Stomach (tissue), 8 donors: ENCODE measurements at regions not wholly inside any gene's neighbourhood (a gene's known extent, or its start where the extent isn't known, plus 50 kb on each side); places are given as distances from the start of the nearest gene placed in this dataset.

Experiments
- DNase-seq, 2 donors: peaks; one replicate each; pipeline versions ENCODE4 v3.0.0 to v3.0.0-alpha.2; 2013 to 2019
- H3K27ac ChIP-seq, 5 donors: fragments of 200-600 bp in 4 of 5; sonication (generic) in 4 of 5; one replicate each; pipeline ENCODE4 v1.5.1; 2013 to 2019; ENCODE audit warnings: mild to moderate bottlenecking in 1 of 5, moderate library complexity in 1 of 5
- H3K27me3 ChIP-seq, 3 donors: fragments of 200-600 bp; sonication (generic); one replicate each; pipeline ENCODE4 v1.5.1; 2017 to 2019; ENCODE audit warnings: mixed run types in 1 of 3
- H3K36me3 ChIP-seq, 4 donors: fragments of 200-600 bp; sonication (generic); 1 replicate in 3 of 4; 2 replicates in 1 of 4; pipeline ENCODE4 v1.5.1; 2016 to 2019
- H3K4me1 ChIP-seq, 4 donors: fragments of 200-600 bp; sonication (generic); one replicate each; pipeline ENCODE4 v1.5.1; 2016 to 2019
- H3K4me3 ChIP-seq, 4 donors: fragments of 200-600 bp; sonication (generic) in 3 of 4; one replicate each; pipeline ENCODE4 v1.5.1; 2016 to 2019; ENCODE audit warnings: mild to moderate bottlenecking in 1 of 4
- H3K9me3 ChIP-seq, 4 donors: fragments of 200-600 bp; sonication (generic); one replicate each; pipeline ENCODE4 v1.5.1; 2016 to 2019
- EP300 ChIP-seq: sonication (generic); formaldehyde crosslinking; IDR thresholded peaks from one replicate; pipeline ENCODE4 v1.6.1; 2017; ENCODE audit warnings: antibody characterized with exemption
- POLR2A ChIP-seq, 4 donors: fragments of 450-650 bp; IDR thresholded peaks; one replicate each; pipeline ENCODE4 v1.6.1; 2016; ENCODE audit warnings: antibody characterized with exemption in 4 of 4, control low read depth in 2 of 4, mild to moderate bottlenecking in 1 of 4, moderate library complexity in 1 of 4
- POLR2AphosphoS5 ChIP-seq, 3 donors: sonication (generic); formaldehyde crosslinking; IDR thresholded peaks; one replicate each; pipeline ENCODE4 v1.6.1; 2016; ENCODE audit warnings: antibody characterized with exemption in 3 of 3
- WGBS, 5 donors: extraction: QIAGEN DNeasy Blood & Tissue Kit in 3 of 5; methylation state at CpG; one replicate each; pipeline versions ENCODE4 v1.1.5 to v1.1.7; 2013 to 2018; 5-methylcytosine and 5-hydroxymethylcytosine counted together
- intact Hi-C: fragments of 100-400 bp; cut with DNase I; formaldehyde crosslinking; loops from one replicate; pipeline ENCODE4 v1.15.1; 2023; ENCODE audit warnings: low total_unique reads
- TF ChIP-seq, protein P1 (sequence below), 7 experiments: fragments of 450-650 bp in 4 of 7; fragments of 200-600 bp in 3 of 7; sonication (generic) in 3 of 7; IDR thresholded peaks; one replicate each; pipeline ENCODE4 v1.5.1; 2016 to 2019; ENCODE audit warnings: antibody characterized with exemption in 7 of 7, control low read depth in 2 of 7, mild to moderate bottlenecking in 1 of 7
- donor health status: healthy with polysubstance abuse.
- donor health status: Bipolar disorder and iron deficiency.
- donor health status: healthy.

DNA sequence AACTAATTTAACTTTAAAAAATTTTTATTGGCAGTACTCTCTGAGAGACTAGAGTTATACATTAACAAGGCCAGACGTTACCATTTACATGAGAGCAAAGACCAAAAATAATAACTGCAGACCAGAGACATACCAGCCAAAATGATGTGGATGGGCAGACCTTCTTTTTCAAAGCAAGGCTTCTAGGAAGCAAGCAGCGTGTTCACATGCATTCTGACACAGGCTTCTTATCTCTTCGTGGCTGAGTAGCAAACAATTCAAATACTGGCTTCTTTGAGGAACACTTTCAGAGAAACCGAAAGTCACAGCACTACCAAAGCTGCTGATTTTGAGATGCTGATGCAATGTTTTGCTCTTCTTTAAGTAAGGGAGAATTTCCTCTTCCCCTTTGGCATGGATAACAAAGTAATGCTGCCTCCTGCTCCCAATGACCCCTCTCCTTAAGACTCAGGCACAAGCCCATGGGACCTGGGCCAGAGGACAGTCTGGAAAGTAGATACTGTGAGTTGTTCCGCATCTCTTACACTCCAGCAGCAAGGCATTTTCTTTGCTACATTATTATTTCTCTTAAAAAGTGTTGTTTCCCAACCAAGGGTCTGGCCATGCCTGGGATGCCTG is 181.9 kb downstream of the MREG start:
- DNase-seq = peak in 1 of 2 donors; percentile 62

DNA sequence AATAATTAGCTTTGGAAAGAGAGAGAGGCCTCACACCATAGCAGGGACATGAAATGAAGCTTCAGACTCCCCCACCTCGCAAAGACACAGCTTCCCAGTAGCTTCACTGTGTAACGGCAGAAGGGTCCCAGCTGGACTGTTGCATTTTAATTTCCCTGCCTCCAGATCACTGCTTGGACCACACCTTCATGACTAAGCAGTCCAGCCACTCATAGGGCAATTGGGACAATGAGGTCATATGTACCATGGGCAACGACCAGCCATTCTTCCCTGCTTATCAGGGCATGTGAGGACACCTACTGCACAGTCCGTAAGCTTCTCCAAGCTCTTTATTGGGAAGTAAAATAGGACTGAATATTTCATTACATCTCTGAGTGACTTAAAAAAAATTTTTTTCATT is 183.0 kb downstream of the MREG start:
- H3K36me3 ChIP-seq = no peaks in the 10 kb centered on the region
- intact Hi-C loops = no loop called here
- TF ChIP-seq EP300 = no peak
- TF ChIP-seq, protein P1, sequence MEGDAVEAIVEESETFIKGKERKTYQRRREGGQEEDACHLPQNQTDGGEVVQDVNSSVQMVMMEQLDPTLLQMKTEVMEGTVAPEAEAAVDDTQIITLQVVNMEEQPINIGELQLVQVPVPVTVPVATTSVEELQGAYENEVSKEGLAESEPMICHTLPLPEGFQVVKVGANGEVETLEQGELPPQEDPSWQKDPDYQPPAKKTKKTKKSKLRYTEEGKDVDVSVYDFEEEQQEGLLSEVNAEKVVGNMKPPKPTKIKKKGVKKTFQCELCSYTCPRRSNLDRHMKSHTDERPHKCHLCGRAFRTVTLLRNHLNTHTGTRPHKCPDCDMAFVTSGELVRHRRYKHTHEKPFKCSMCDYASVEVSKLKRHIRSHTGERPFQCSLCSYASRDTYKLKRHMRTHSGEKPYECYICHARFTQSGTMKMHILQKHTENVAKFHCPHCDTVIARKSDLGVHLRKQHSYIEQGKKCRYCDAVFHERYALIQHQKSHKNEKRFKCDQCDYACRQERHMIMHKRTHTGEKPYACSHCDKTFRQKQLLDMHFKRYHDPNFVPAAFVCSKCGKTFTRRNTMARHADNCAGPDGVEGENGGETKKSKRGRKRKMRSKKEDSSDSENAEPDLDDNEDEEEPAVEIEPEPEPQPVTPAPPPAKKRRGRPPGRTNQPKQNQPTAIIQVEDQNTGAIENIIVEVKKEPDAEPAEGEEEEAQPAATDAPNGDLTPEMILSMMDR (IDR thresholded peaks at IDR 0.05) = no peak
- peak in 1 of 3 donors; percentile 72 for TF ChIP-seq POLR2AphosphoS5 (IDR thresholded peaks at IDR 0.05)
- 57 to 64% (median 57%) methylated on average over 4 of the region's 4 CpGs for whole genome bisulfite sequencing, 5 donors
- peaks cover 0 to 55% (median 15%) of the 10 kb centered on the region in 4 donors for H3K4me1 ChIP-seq
- H3K27ac ChIP-seq = no peak overlapping the region
- no peak overlapping the region for H3K4me3 ChIP-seq
- peak; percentile 32 to 71 for DNase-seq
- H3K27me3 ChIP-seq = no peaks in the 10 kb centered on the region
- no peaks in the 10 kb centered on the region for H3K9me3 ChIP-seq

More for the DNA sequence above, 181.9 kb downstream of the MREG start:
- intact Hi-C loops = no loop called here
- 9 to 28% (median 20%) methylated on average over 5 of the region's 5 CpGs for WGBS, 5 donors
- TF ChIP-seq POLR2AphosphoS5 (IDR thresholded peaks at IDR 0.05) (peak in 1 of 3 donors; percentile 74), EP300 (no peak)
- Histone ChIP-seq H3K9me3 (no peaks in the 10 kb centered on the region), H3K27me3 (no peaks in the 10 kb centered on the region), H3K36me3 (no peaks in the 10 kb centered on the region), H3K27ac (peak overlapping the region; percentile 27 to 76 (median 61)), H3K4me1 (peaks cover 0 to 55% (median 18%) of the 10 kb centered on the region in 4 donors), H3K4me3 (no peak overlapping the region)

DNA sequence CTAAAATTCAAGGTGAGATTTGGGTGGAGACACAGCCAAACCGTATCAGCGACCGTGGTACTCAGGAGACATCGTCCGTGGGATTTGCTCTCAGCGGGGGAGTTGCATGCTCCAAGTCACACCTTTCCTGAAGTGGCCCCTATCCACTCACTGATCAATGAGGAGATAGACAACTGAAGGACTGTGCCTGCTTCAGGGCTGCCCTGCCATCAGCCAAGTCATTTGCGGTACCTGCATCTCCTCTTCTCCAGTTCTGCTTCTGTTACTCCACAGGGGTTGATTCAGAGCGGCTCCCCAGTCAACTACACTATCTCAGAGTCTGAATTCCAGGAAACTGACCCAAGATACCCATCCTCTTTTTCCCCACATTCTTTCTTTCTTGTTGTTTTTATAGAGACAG is 184.1 kb downstream of the MREG start:
- Histone ChIP-seq H3K27me3 (no peaks in the 10 kb centered on the region), H3K36me3 (no peaks in the 10 kb centered on the region), H3K4me1 (peaks cover 0 to 54% (median 15%) of the 10 kb centered on the region in 4 donors), H3K9me3 (no peaks in the 10 kb centered on the region), H3K4me3 (no peak overlapping the region), H3K27ac (no peak overlapping the region)
- 84 to 97% (median 90%) methylated on average over 8 of the region's 8 CpGs for WGBS, 5 donors
- TF ChIP-seq POLR2AphosphoS5 (IDR thresholded peaks at IDR 0.05) = no peak
- TF ChIP-seq EP300 = no peak
- TF ChIP-seq, protein P1 (IDR thresholded peaks at IDR 0.05) = no peak
- no peak for TF ChIP-seq POLR2A (IDR thresholded peaks at IDR 0.05)
- intact Hi-C loops = no loop called here
- DNase-seq = no peak

DNA sequence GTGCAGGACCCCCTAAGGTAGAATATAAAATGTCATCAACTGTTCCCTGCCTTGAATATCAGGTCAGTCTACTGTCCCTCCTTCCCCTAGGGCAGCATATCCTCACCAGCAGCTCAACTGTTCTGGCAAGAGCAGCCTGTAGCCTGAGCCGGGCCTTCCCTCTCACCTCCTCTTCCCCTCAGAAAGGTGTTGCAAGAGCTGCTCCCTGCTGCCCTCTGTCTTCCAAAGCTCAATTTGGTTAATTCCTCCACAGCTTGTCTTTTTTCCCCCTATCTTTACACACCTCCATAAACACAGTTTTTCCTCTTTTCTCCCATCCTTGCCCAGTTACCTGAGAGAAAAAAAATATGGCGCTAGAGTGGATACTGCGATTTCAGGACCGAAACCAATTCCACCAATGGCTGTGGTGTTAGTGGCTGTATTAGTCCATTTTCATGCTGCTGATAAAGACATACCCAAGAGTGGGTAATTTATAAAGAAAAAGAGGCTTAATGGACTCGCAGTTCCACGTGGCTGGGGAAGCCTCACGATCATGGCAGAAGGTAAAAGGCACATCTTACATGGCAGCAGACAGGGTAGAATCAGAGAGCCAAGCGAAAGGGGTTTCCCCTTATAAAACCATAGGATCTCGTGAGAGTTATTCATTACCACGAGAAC is 184.7 kb downstream of the MREG start:
- Histone ChIP-seq H3K4me3 (no peak overlapping the region), H3K36me3 (no peaks in the 10 kb centered on the region), H3K4me1 (peaks cover 0 to 48% (median 15%) of the 10 kb centered on the region in 4 donors), H3K9me3 (no peaks in the 10 kb centered on the region), H3K27me3 (no peaks in the 10 kb centered on the region), H3K27ac (no peak overlapping the region)
- 73 to 77% (median 75%) methylated on average over 10 of the region's 10 CpGs for WGBS, 5 donors
- TF ChIP-seq, protein P1 (IDR thresholded peaks at IDR 0.05) = peak in 5 of 7 experiments; percentile 29 to 71 (median 50)
- no peak for TF ChIP-seq POLR2A (IDR thresholded peaks at IDR 0.05)
- TF ChIP-seq POLR2AphosphoS5 (IDR thresholded peaks at IDR 0.05) = no peak
- TF ChIP-seq EP300 = no peak
- intact Hi-C loops = no loop called here
- peak; percentile 58 to 77 for DNase-seq
